SK-N-SH (cell line): ENCODE measurements at regions not wholly inside any gene's neighbourhood (a gene's known extent, or its start where the extent isn't known, plus 50 kb on each side); places are given as distances from the start of the nearest gene placed in this dataset.

Source experiments
- CTCF ChIA-PET: fragments of 300-600, 350-600 bp; formaldehyde crosslinking; extraction: SDS; loops from one replicate; lab custom pipeline; 2021; lab: Yijun Ruan, JAX
- POLR2A ChIA-PET: fragments of 350-600 bp; sonication (Branson Sonifier 250); formaldehyde crosslinking; extraction: SDS; loops from one replicate; lab custom pipeline; 2020; ENCODE audit warnings: antibody characterized with exemption, inconsistent platforms; lab: Yijun Ruan, JAX
- DNase-seq: peaks from one replicate; pipeline ENCODE4 v3.0.0; 2012
- H2AFZ ChIP-seq: fragments of 200-600 bp; sonication (generic); 2 replicates; pipeline ENCODE4 v1.8.1; 2016; ENCODE audit warnings: antibody characterized with exemption, mild to moderate bottlenecking, low read depth
- H3F3A ChIP-seq: fragments of 200-600 bp; sonication (generic); replicated peaks from 2 replicates; pipeline ENCODE3; 2016; ENCODE audit warnings: antibody characterized with exemption, mild to moderate bottlenecking; ENCODE audit not compliant: insufficient read depth
- H3K27ac ChIP-seq, 2 experiments: fragments of 200-500 bp in 1 of 2; fragments of 200-600 bp in 1 of 2; sonication (Bioruptor generic) in 1 of 2; sonication (generic), shearing (Covaris generic) in 1 of 2; 2 replicates each; pipeline versions ENCODE4 v1.5.1 to v1.6.1; 2014 to 2016; ENCODE audit warnings: low read depth in 2 of 2, inconsistent platforms in 1 of 2, low read length in 1 of 2, mild to moderate bottlenecking in 1 of 2, mixed read lengths in 1 of 2
- H3K27me3 ChIP-seq: fragments of 200-600 bp; sonication (generic), shearing (Covaris generic); 2 replicates; pipeline ENCODE4 v1.6.1; 2016; ENCODE audit warnings: mixed run types; ENCODE audit not compliant: insufficient read depth
- H3K36me3 ChIP-seq, 2 experiments: fragments of 200-500 bp in 1 of 2; fragments of 200-600 bp in 1 of 2; sonication (Bioruptor generic) in 1 of 2; sonication (generic) in 1 of 2; replicated peaks in 1 of 2; 2 replicates each; pipeline versions ENCODE3 to v1.5.1; 2014 to 2016; ENCODE audit warnings: low read length in 1 of 2, mild to moderate bottlenecking in 1 of 2; ENCODE audit not compliant: insufficient read depth in 2 of 2, control insufficient read depth in 1 of 2
- H3K4me1 ChIP-seq, 2 experiments: fragments of 200-500 bp in 1 of 2; fragments of 200-600 bp in 1 of 2; sonication (Bioruptor generic) in 1 of 2; sonication (generic), shearing (Covaris generic) in 1 of 2; 2 replicates each; pipeline versions ENCODE4 v1.5.1 to v1.6.1; 2014 to 2016; ENCODE audit warnings: low read depth in 1 of 2, low read length in 1 of 2, mixed run types in 1 of 2; ENCODE audit not compliant: insufficient read depth in 2 of 2, control insufficient read depth in 1 of 2
- H3K4me2 ChIP-seq: fragments of 200-600 bp; sonication (generic), shearing (Covaris generic); 2 replicates; pipeline ENCODE4 v1.6.1; 2017; ENCODE audit warnings: mixed run types
- H3K4me3 ChIP-seq, 2 experiments: fragments of 200-500 bp in 1 of 2; fragments of 200-600 bp in 1 of 2; sonication (Bioruptor generic) in 1 of 2; sonication (generic), shearing (Covaris generic) in 1 of 2; 2 replicates each; pipeline versions ENCODE4 v1.5.1 to v1.8.1; 2014 to 2016; ENCODE audit warnings: low read depth in 2 of 2, inconsistent platforms in 1 of 2, low read length in 1 of 2, mild to moderate bottlenecking in 1 of 2, mixed read lengths in 1 of 2, moderate library complexity in 1 of 2
- H3K79me2 ChIP-seq: fragments of 200-600 bp; sonication (generic); 2 replicates; pipeline ENCODE4 v1.8.1; 2017; ENCODE audit warnings: mild to moderate bottlenecking; ENCODE audit not compliant: insufficient read depth
- H3K9ac ChIP-seq: fragments of 200-600 bp; sonication (generic); 2 replicates; pipeline ENCODE4 v1.6.1; 2017; ENCODE audit warnings: mixed run types
- H3K9me2 ChIP-seq: fragments of 200-600 bp; sonication (generic); 2 replicates; pipeline ENCODE4 v1.6.1; 2017; ENCODE audit warnings: mixed run types
- H3K9me3 ChIP-seq: fragments of 200-600 bp; sonication (generic); 2 replicates; pipeline ENCODE4 v1.6.1; 2017; ENCODE audit warnings: mixed run types, mild to moderate bottlenecking, moderate library complexity
- H4K20me1 ChIP-seq: fragments of 200-600 bp; sonication (generic); 2 replicates; pipeline ENCODE4 v1.6.1; 2017; ENCODE audit warnings: mild to moderate bottlenecking, mixed run types; ENCODE audit not compliant: insufficient read depth
- FOXM1 ChIP-seq: IDR thresholded peaks from 2 replicates; pipeline ENCODE4 v1.4.0; 2012; ENCODE audit warnings: low read depth, mild to moderate bottlenecking
- GATA2 ChIP-seq: sonication (generic); formaldehyde crosslinking; IDR thresholded peaks from 2 replicates; pipeline ENCODE4 v1.5.0; 2020; ENCODE audit warnings: mild to moderate bottlenecking, missing genetic modification reagents
- MXI1 ChIP-seq: IDR thresholded peaks from 2 replicates; pipeline ENCODE4 v1.6.1; 2012; ENCODE audit warnings: mild to moderate bottlenecking, low read depth, low read length, improper control_type of control experiment
- NFIC ChIP-seq: IDR thresholded peaks from 2 replicates; pipeline ENCODE4 v1.4.0; 2012; ENCODE audit warnings: borderline replicate concordance
- NRF1 ChIP-seq: IDR thresholded peaks from 2 replicates; pipeline ENCODE4 v1.6.1; 2012; ENCODE audit warnings: low read depth, mild to moderate bottlenecking, low read length
- POLR2AphosphoS5 ChIP-seq: IDR thresholded peaks from 2 replicates; pipeline ENCODE4 v1.6.1; 2012; ENCODE audit warnings: low read depth, low read length
- RCOR1 ChIP-seq: fragments of 150-350 bp; IDR thresholded peaks from 2 replicates; pipeline ENCODE4 v1.6.1; 2017; ENCODE audit warnings: antibody characterized with exemption, low read length
- RFX5 ChIP-seq: IDR thresholded peaks from 2 replicates; pipeline ENCODE4 v1.6.1; 2012; ENCODE audit warnings: mild to moderate bottlenecking, improper control_type of control experiment, low read length
- SIN3A ChIP-seq: IDR thresholded peaks from 2 replicates; pipeline ENCODE4 v1.6.1; 2012; ENCODE audit warnings: low read depth, mild to moderate bottlenecking, low read length, moderate library complexity, borderline replicate concordance
- TAF1 ChIP-seq: IDR thresholded peaks from 2 replicates; pipeline ENCODE4 v1.6.1; 2012; ENCODE audit warnings: low read depth, mild to moderate bottlenecking, low read length, moderate library complexity, borderline replicate concordance
- TEAD4 ChIP-seq: IDR thresholded peaks from 2 replicates; pipeline ENCODE4 v1.4.0; 2012; ENCODE audit warnings: mild to moderate bottlenecking, borderline replicate concordance; ENCODE audit not compliant: insufficient read depth
- WGBS: methylation state at CpG from one replicate; pipeline ENCODE4 v1.1.6; 2017; ENCODE audit warnings: low lambda C conversion rate; 5-methylcytosine and 5-hydroxymethylcytosine counted together
- TF ChIP-seq, protein P1 (sequence below): fragments of 150-350 bp; IDR thresholded peaks from 2 replicates; pipeline ENCODE4 v1.6.1; 2017; ENCODE audit warnings: antibody characterized with exemption, low read length, low read depth, borderline replicate concordance
- TF ChIP-seq, protein P2 (sequence below): IDR thresholded peaks from 2 replicates; pipeline ENCODE4 v1.4.0; 2012; ENCODE audit warnings: low read depth
- TF ChIP-seq, protein P3 (sequence below): fragments of 200-600 bp; sonication (generic); IDR thresholded peaks from 2 replicates; pipeline ENCODE4 v1.6.1; 2017; ENCODE audit warnings: antibody characterized with exemption, mild to moderate bottlenecking, moderate library complexity

DNA sequence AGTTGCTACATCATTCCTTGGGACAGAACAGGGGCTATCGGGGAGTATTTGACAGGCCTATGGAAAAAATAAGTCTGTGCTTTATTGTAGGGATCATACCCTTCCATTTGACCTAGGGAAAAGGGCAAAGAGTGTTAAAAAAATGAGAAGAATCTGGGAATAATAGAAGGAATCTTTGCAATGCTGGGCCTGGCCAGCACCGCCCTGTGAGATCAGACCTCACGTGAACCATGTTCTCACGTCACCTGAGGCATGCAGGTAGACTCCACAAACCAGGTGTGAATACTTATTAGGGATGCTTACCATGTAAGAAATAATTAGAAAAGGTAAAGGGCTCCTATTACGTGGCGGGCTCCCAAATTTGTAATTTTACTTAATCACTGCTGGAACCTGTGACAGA is 177.5 kb upstream of the GATA6 start:
- no peak overlapping the region for H2AFZ ChIP-seq
- H3K9ac ChIP-seq: no peak overlapping the region
- H3F3A ChIP-seq: no peaks in the 10 kb centered on the region
- 7% methylated on average over 6 of the region's 6 CpGs for WGBS
- H3K4me2 ChIP-seq: no peak overlapping the region
- no peaks in the 10 kb centered on the region for H3K9me3 ChIP-seq
- no peaks in the 10 kb centered on the region for H4K20me1 ChIP-seq
- H3K79me2 ChIP-seq: no peaks in the 10 kb centered on the region
- no peak overlapping the region for H3K4me3 ChIP-seq
- H3K4me1 ChIP-seq: no peaks in the 10 kb centered on the region
- no peak for DNase-seq
- H3K27me3 ChIP-seq: peaks cover 31% of the 10 kb centered on the region; the same call in 1 of the 2 replicates
- H3K27ac ChIP-seq: no peak overlapping the region
- TF ChIP-seq POLR2AphosphoS5 (no peak), MXI1 (no peak), GATA2 (CRISPR knock-in tag) (no peak), TAF1 (no peak), NRF1 (no peak), NFIC (no peak)
- TF ChIP-seq, protein P1, sequence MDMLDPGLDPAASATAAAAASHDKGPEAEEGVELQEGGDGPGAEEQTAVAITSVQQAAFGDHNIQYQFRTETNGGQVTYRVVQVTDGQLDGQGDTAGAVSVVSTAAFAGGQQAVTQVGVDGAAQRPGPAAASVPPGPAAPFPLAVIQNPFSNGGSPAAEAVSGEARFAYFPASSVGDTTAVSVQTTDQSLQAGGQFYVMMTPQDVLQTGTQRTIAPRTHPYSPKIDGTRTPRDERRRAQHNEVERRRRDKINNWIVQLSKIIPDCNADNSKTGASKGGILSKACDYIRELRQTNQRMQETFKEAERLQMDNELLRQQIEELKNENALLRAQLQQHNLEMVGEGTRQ: no peak
- TF ChIP-seq, protein P2, sequence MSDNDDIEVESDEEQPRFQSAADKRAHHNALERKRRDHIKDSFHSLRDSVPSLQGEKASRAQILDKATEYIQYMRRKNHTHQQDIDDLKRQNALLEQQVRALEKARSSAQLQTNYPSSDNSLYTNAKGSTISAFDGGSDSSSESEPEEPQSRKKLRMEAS: no peak
- ChIA-PET POLR2A (no interaction called here), CTCF (no interaction called here)
- H3K36me3 ChIP-seq: no peaks in the 10 kb centered on the region
- no peaks in the 10 kb centered on the region for H3K9me2 ChIP-seq

DNA sequence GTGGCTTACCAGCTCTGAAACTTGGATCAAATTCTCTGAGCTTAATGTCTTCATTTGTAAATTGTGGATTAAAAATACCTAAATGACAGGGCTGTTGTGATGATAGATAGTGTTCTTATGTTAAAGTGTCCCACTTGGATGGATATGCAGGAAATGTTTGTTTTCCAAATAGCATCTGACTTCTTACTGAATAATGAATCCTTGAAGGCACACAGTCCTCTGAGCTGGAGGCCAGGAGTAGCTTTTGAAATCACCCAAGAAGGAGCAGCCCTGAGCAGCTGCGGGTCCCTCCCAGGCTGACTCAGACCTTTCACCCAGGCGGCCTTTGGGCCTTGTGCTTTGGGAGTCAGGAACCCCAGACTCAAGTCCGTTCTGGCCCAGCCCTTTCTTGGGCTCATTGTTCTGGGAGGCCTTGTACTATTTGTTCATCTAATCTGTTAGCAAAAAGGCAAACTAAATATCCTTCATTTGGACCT is 173.0 kb upstream of the GATA6 start:
- 8% methylated on average over 2 of the region's 3 CpGs for whole genome bisulfite sequencing
- TF ChIP-seq, protein P3, sequence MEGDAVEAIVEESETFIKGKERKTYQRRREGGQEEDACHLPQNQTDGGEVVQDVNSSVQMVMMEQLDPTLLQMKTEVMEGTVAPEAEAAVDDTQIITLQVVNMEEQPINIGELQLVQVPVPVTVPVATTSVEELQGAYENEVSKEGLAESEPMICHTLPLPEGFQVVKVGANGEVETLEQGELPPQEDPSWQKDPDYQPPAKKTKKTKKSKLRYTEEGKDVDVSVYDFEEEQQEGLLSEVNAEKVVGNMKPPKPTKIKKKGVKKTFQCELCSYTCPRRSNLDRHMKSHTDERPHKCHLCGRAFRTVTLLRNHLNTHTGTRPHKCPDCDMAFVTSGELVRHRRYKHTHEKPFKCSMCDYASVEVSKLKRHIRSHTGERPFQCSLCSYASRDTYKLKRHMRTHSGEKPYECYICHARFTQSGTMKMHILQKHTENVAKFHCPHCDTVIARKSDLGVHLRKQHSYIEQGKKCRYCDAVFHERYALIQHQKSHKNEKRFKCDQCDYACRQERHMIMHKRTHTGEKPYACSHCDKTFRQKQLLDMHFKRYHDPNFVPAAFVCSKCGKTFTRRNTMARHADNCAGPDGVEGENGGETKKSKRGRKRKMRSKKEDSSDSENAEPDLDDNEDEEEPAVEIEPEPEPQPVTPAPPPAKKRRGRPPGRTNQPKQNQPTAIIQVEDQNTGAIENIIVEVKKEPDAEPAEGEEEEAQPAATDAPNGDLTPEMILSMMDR: no peak
- TF ChIP-seq FOXM1: no peak
- TF ChIP-seq RCOR1: no peak
- no peak for TF ChIP-seq RFX5
- TF ChIP-seq SIN3A: no peak
- TF ChIP-seq TEAD4: no peak
- Histone ChIP-seq H3K4me2 (no peak overlapping the region), H2AFZ (no peak overlapping the region), H3K4me1 (no peaks in the 10 kb centered on the region), H3K36me3 (no peaks in the 10 kb centered on the region), H3K27me3 (peaks cover 23% of the 10 kb centered on the region; the same call in 1 of the 2 replicates), H4K20me1 (no peaks in the 10 kb centered on the region), H3K4me3 (no peak overlapping the region), H3K9me3 (no peaks in the 10 kb centered on the region), H3K27ac (no peak overlapping the region), H3K9me2 (no peaks in the 10 kb centered on the region), H3K79me2 (no peaks in the 10 kb centered on the region), H3K9ac (no peak overlapping the region), H3F3A (no peaks in the 10 kb centered on the region)
- no peak for DNase-seq
- ChIA-PET POLR2A (no interaction called here), CTCF (interaction anchor here (0.9 to 1.1 kb wide), 2 partner anchors 9 to 564 kb away, joined by 3 to 4 read pairs; no protein-coding TSS in a partner anchor)
